ENCODE measurements at regions not wholly inside any gene's neighbourhood (a gene's known extent, or its start where the extent isn't known, plus 50 kb on each side); places are given as distances from the start of the nearest gene placed in this dataset.

GRCh38 chr20:40275738-40276137, 413.3 kb downstream of the MAFB start (continued):
- TF ChIP-seq ZNF462 (CRISPR knock-in tag; IDR thresholded peaks at IDR 0.05) (no peak), POLR2AphosphoS5 (IDR thresholded peaks at IDR 0.05; ENCODE audit: low read depth) (no peak), REST (IDR thresholded peaks at IDR 0.05; ENCODE audit: unreplicated experiment) (no peak), ZNF114 (CRISPR knock-in tag; IDR thresholded peaks at IDR 0.05) (no peak)

- H3K27me3 Mint-ChIP-seq (ENCODE audit: insufficient read depth, low read depth, poor library complexity): peaks cover 28% of the 10 kb centered on the region
- Histone ChIP-seq H3K27me3 (ENCODE audit: insufficient read depth) (no peaks in the 10 kb centered on the region), H3K4me3 (peak overlapping the region; percentile 87), H3F3A (replicated peaks; ENCODE audit: low read depth) (peaks cover 32% of the 10 kb centered on the region), H2AFZ (no peak overlapping the region), H3K9me2 (ENCODE audit: insufficient read depth) (no peaks in the 10 kb centered on the region), H3K79me2 (replicated peaks; ENCODE audit: insufficient read depth) (peaks cover 41% of the 10 kb centered on the region), H3K27ac (ENCODE audit: low read depth) (peak overlapping the region; percentile 96), H3K4me1 (ENCODE audit: insufficient read depth) (peaks cover 55% of the 10 kb centered on the region), H4K20me1 (replicated peaks; ENCODE audit: insufficient read depth) (no peaks in the 10 kb centered on the region), H3K36me3 (ENCODE audit: insufficient read depth) (peaks cover 22% of the 10 kb centered on the region), H3K4me2 (peak overlapping the region; percentile 87)
- ATAC-seq (peak; percentile 62), DNase-seq (ENCODE audit: low spot score) (no peak)
- TF ChIP-seq NANOG (IDR thresholded peaks at IDR 0.05; ENCODE audit: borderline replicate concordance) (peak; percentile 51; the same call in 1 of the 2 replicates), ZNF331 (CRISPR knock-in tag; IDR thresholded peaks at IDR 0.05; ENCODE audit: low read depth) (no peak), POLR2AphosphoS5 (IDR thresholded peaks at IDR 0.05; ENCODE audit: low read depth) (peak; percentile 82; the same call in 1 of the 2 replicates)
- H3K4me3 Mint-ChIP-seq: peak overlapping the region; percentile 100
- peaks cover 90% of the 10 kb centered on the region for H3K36me3 Mint-ChIP-seq (ENCODE audit: low read depth)
- peaks cover 12% of the 10 kb centered on the region; the same call in 2 of the 3 replicates for H3K9me3 Mint-ChIP-seq
- peaks cover 75% of the 10 kb centered on the region for H3K4me1 Mint-ChIP-seq
- H3K27ac Mint-ChIP-seq: peak overlapping the region; percentile 91
Measured at GRCh38 chr20:40274912-40275533, 414.0 kb downstream of the MAFB start.
